HEK293 (cell line): ENCODE measurements at regions not wholly inside any gene's neighbourhood (a gene's known extent, or its start where the extent isn't known, plus 50 kb on each side); places are given as distances from the start of the nearest gene placed in this dataset.

Source experiments
- CTCF ChIA-PET: fragments of 350-600 bp; formaldehyde crosslinking; extraction: SDS; loops from one replicate; lab custom pipeline; 2021; ENCODE audit warnings: antibody characterized with exemption; lab: Yijun Ruan, JAX
- POLR2A ChIA-PET: fragments of 300-600 bp; formaldehyde crosslinking; extraction: SDS; loops from one replicate; lab custom pipeline; 2020; ENCODE audit warnings: antibody characterized with exemption, inconsistent platforms; lab: Yijun Ruan, JAX
- H3K27ac ChIP-seq: fragments of 200-500 bp; sonication (Bioruptor generic); 2 replicates; pipeline ENCODE4 v1.5.1; 2014; ENCODE audit warnings: low read depth, low read length, control low read depth, inconsistent platforms; ENCODE audit errors: extremely low read depth
- H3K36me3 ChIP-seq, 2 experiments: fragments of 200-500 bp in 1 of 2; sonication (Bioruptor generic) in 1 of 2; 1 replicate in 1 of 2; 2 replicates in 1 of 2; pipeline ENCODE4 v1.5.1; 2014 to 2017; ENCODE audit warnings: inconsistent platforms in 2 of 2, low read length in 2 of 2; ENCODE audit not compliant: control insufficient read depth in 2 of 2, insufficient read depth in 1 of 2
- H3K4me1 ChIP-seq: fragments of 200-500 bp; sonication (Bioruptor generic); 2 replicates; pipeline ENCODE4 v1.5.1; 2014; ENCODE audit warnings: mild to moderate bottlenecking, low read length, inconsistent platforms; ENCODE audit not compliant: control insufficient read depth, insufficient read depth
- H3K4me3 ChIP-seq: 2 replicates; pipeline ENCODE4 v1.5.1; 2011; ENCODE audit warnings: low read depth, mild to moderate bottlenecking, control low read depth, low read length, moderate library complexity
- H3K9me3 ChIP-seq: fragments of 200-500 bp; sonication (Bioruptor generic); 2 replicates; pipeline ENCODE4 v1.5.1; 2014; ENCODE audit warnings: low read depth, low read length, inconsistent platforms; ENCODE audit not compliant: control insufficient read depth, insufficient read depth
- HIC1 ChIP-seq: fragments of 450-650 bp; formaldehyde crosslinking; IDR thresholded peaks from 2 replicates; pipeline ENCODE4 v1.5.1; 2016; ENCODE audit warnings: missing biosample characterization, missing genetic modification characterization
- IKZF3 ChIP-seq: fragments of 450-650 bp; IDR thresholded peaks from 2 replicates; pipeline ENCODE4 v1.5.0; 2018; ENCODE audit warnings: missing biosample characterization, mild to moderate bottlenecking, missing genetic modification characterization, moderate library complexity
- KLF7 ChIP-seq: fragments of 450-650 bp; formaldehyde crosslinking; IDR thresholded peaks from 2 replicates; pipeline ENCODE4 v1.5.1; 2016; ENCODE audit warnings: missing biosample characterization, missing genetic modification characterization, borderline replicate concordance
- PBX3 ChIP-seq: sonication (generic); formaldehyde crosslinking; IDR thresholded peaks from 2 replicates; pipeline ENCODE4 v1.8.1; 2022; ENCODE audit warnings: mild to moderate bottlenecking, moderate library complexity, missing genetic modification reagents
- REPIN1 ChIP-seq: fragments of 450-650 bp; formaldehyde crosslinking; IDR thresholded peaks from 2 replicates; pipeline ENCODE4 v1.5.1; 2017; ENCODE audit warnings: missing biosample characterization, missing genetic modification characterization, low read depth
- TCF7L2 ChIP-seq: IDR thresholded peaks from 2 replicates; pipeline ENCODE4 v1.6.1; 2011; ENCODE audit warnings: low read depth, mild to moderate bottlenecking, inconsistent platforms, low read length, moderate library complexity, borderline replicate concordance
- TRIM28 ChIP-seq: IDR thresholded peaks from 2 replicates; pipeline ENCODE4 v1.6.1; 2011; ENCODE audit warnings: low read length, control low read depth, borderline replicate concordance
- TSHZ1 ChIP-seq: fragments of 450-650 bp; formaldehyde crosslinking; IDR thresholded peaks from 2 replicates; pipeline ENCODE4 v1.5.1; 2016; ENCODE audit warnings: missing biosample characterization, missing genetic modification characterization, borderline replicate concordance
- ZNF121 ChIP-seq: fragments of 450-650 bp; formaldehyde crosslinking; IDR thresholded peaks from 2 replicates; pipeline ENCODE4 v1.5.1; 2016; ENCODE audit warnings: missing biosample characterization, missing genetic modification characterization
- ZNF155 ChIP-seq: fragments of 450-650 bp; formaldehyde crosslinking; IDR thresholded peaks from 2 replicates; pipeline ENCODE4 v1.5.1; 2016; ENCODE audit warnings: missing biosample characterization, missing genetic modification characterization
- ZNF211 ChIP-seq: fragments of 450-650 bp; formaldehyde crosslinking; IDR thresholded peaks from 2 replicates; pipeline ENCODE4 v1.5.1; 2016; ENCODE audit warnings: low read depth, missing biosample characterization, missing genetic modification characterization
- ZNF280D ChIP-seq: fragments of 450-650 bp; formaldehyde crosslinking; IDR thresholded peaks from 2 replicates; pipeline ENCODE4 v1.5.1; 2016; ENCODE audit warnings: missing biosample characterization, missing genetic modification characterization
- ZNF302 ChIP-seq: fragments of 450-650 bp; formaldehyde crosslinking; IDR thresholded peaks from 2 replicates; pipeline ENCODE4 v1.5.1; 2016; ENCODE audit warnings: missing biosample characterization, missing genetic modification characterization, low read depth
- ZNF341 ChIP-seq: fragments of 450-650 bp; formaldehyde crosslinking; IDR thresholded peaks from 2 replicates; pipeline ENCODE4; 2016; ENCODE audit warnings: low read depth, missing biosample characterization, missing genetic modification characterization
- ZNF426 ChIP-seq: fragments of 450-650 bp; formaldehyde crosslinking; IDR thresholded peaks from 2 replicates; pipeline ENCODE4 v1.5.1; 2017; ENCODE audit warnings: missing biosample characterization, missing genetic modification characterization, mild to moderate bottlenecking, inconsistent platforms, moderate library complexity
- ZNF449 ChIP-seq: fragments of 450-650 bp; formaldehyde crosslinking; IDR thresholded peaks from 2 replicates; pipeline ENCODE4 v1.5.1; 2017; ENCODE audit warnings: missing biosample characterization, mild to moderate bottlenecking, missing genetic modification characterization, moderate library complexity
- ZNF624 ChIP-seq: fragments of 450-650 bp; formaldehyde crosslinking; IDR thresholded peaks from 2 replicates; pipeline ENCODE4 v1.5.1; 2017; ENCODE audit warnings: missing biosample characterization, missing genetic modification characterization
- ZNF629 ChIP-seq: fragments of 450-650 bp; formaldehyde crosslinking; IDR thresholded peaks from 2 replicates; pipeline ENCODE4 v1.5.1; 2017; ENCODE audit warnings: missing biosample characterization, missing genetic modification characterization
- ZNF660 ChIP-seq: fragments of 450-650 bp; IDR thresholded peaks from 2 replicates; pipeline ENCODE4 v1.5.1; 2018; ENCODE audit warnings: missing biosample characterization, mild to moderate bottlenecking, missing genetic modification characterization
- ZNF785 ChIP-seq: fragments of 450-650 bp; formaldehyde crosslinking; IDR thresholded peaks from 2 replicates; pipeline ENCODE4 v1.5.1; 2016; ENCODE audit warnings: missing biosample characterization, missing genetic modification characterization

GRCh38 chr15:25181293-25182097 is 226.7 kb downstream of the SNRPN start (continued):
- no peak for TF ChIP-seq ZNF785 (tag by site-specific recombination)

GRCh38 chr15:25182098-25182478 is 227.3 kb downstream of the SNRPN start:
- POLR2A ChIA-PET = no interaction called here
- H3K9me3 ChIP-seq = no peaks in the 10 kb centered on the region
- H3K36me3 ChIP-seq = no peaks in the 10 kb centered on the region
- no peak overlapping the region for H3K27ac ChIP-seq
- no peaks in the 10 kb centered on the region for H3K4me1 ChIP-seq
- H3K4me3 ChIP-seq = no peak overlapping the region
- no peak for TF ChIP-seq ZNF629 (tag by site-specific recombination)
- no peak for TF ChIP-seq KLF7 (tag by site-specific recombination)
- no peak for TF ChIP-seq ZNF341 (tag by site-specific recombination)
- TF ChIP-seq TRIM28 = no peak
- no peak for TF ChIP-seq ZNF660 (tag by site-specific recombination)
- no peak for TF ChIP-seq ZNF302 (tag by site-specific recombination)
- TF ChIP-seq ZNF426 (tag by site-specific recombination) = no peak
- no peak for TF ChIP-seq TCF7L2
- TF ChIP-seq, all 188 proteins: peak for 0
- CTCF ChIA-PET = no interaction called here

GRCh38 chr15:25182736-25183445 is 228.1 kb downstream of the SNRPN start:
- Histone ChIP-seq H3K9me3 (no peaks in the 10 kb centered on the region), H3K4me3 (no peak overlapping the region), H3K4me1 (no peaks in the 10 kb centered on the region), H3K27ac (no peak overlapping the region), H3K36me3 (no peaks in the 10 kb centered on the region)
- POLR2A ChIA-PET = no interaction called here
- CTCF ChIA-PET = no interaction called here
- TF ChIP-seq ZNF155 (tag by site-specific recombination) (no peak), ZNF449 (tag by site-specific recombination) (no peak), ZNF426 (tag by site-specific recombination) (no peak), PBX3 (CRISPR knock-in tag) (no peak), IKZF3 (tag by site-specific recombination) (no peak), HIC1 (tag by site-specific recombination) (no peak), ZNF280D (tag by site-specific recombination) (no peak), ZNF121 (no peak), ZNF624 (no peak), REPIN1 (tag by site-specific recombination) (no peak), TSHZ1 (tag by site-specific recombination) (no peak), ZNF211 (tag by site-specific recombination) (no peak)
